ENCODE measurements at regions not wholly inside any gene's neighbourhood (a gene's known extent, or its start where the extent isn't known, plus 50 kb on each side); places are given as distances from the start of the nearest gene placed in this dataset.

- DNase-seq (ENCODE audit: low spot score) = no peak
These were observed 195.9 kb downstream of the KDR start for GRCh38 chr4:54929459-54929858.

DNA sequence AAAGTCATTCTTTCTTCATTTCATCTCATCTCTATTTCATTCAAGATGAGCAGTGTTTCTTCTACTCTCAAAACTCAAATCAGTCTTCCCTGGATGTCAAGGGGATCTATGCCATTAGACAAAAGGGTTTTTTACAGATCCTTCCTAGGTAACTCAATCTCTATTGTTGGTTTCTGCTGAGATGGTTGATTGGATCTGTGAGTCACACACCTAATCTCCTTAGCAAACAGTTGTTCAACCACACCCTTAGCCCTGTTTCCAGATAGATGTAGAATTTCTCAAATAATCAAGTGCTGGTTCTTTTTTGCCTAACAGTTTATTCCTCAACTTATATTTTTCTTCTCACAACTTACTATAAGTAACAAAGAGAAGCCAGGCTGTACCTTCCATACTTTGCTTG lies 200.5 kb downstream of the KDR start:
- DNase-seq (ENCODE audit: low spot score) = peak; percentile 6

DNA sequence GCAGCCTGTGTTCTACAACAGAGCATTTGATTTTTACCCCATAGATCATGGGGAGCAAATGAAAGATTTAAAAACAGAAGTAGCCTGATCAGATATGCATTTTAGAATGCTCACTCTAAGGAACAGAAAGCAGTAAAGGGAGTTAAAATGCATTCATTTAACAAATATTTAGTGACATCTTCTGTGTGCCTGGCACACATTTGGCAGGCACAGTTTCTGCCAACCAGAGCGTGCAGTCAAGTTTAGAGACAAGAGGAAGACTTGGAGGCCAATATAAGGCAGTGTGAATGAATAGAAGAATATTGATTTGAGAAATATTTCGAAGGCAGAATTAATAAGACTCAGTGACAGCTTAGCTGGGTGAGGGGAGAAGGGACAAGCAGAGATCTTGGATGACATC lies 210.1 kb downstream of the KDR start:
- DNase-seq (ENCODE audit: low spot score) = no peak

- no peak for DNase-seq (ENCODE audit: low spot score)
These were observed 210.6 kb downstream of the KDR start for GRCh38 chr4:54914781-54915180.

- no peak for DNase-seq (ENCODE audit: low spot score)
These were observed 211.5 kb downstream of the KDR start for GRCh38 chr4:54913751-54914526.

DNA sequence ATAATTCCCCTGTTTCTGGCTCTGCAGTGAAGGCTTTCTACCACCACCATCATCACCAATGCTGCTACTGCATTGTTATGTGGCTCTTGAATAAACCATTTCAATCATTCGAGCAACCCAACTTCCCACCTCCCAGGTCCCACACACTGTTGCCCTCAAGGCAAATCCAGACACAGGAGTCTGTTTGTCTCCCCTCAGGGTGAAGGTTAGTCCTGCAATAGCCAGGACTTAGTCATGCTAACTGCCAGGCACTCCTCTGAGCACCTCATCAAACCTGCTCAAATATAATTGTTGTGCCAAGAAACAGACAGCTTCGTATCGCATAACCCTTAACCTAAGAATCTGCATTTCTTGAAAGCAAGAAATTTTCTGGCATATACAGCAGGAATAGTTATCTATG lies 213.2 kb downstream of the KDR start:
- DNase-seq (ENCODE audit: low spot score) = no peak

DNA sequence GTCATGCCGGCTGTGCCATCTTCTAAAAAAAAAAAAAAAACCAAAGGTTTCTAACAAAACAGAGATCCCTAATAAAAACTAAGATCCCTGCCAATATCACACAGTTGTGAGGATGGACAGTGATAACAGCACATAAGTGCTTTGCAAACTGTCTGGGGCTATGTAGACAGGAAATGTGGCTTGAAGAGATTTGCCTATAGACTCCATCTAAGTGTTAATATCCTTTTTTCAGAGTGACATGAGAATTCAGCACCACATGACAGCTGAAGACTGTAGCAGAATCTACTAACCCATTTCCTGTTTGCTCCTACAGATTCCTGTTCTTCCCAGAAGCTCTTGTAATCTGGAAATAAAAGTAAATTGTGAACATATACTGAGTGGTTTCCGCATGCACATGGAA lies 215.4 kb downstream of the KDR start:
- DNase-seq (ENCODE audit: low spot score) = no peak

GRCh38 chr4:54908763-54909162 lies 216.6 kb downstream of the KDR start:
- DNase-seq (ENCODE audit: low spot score) = no peak

GRCh38 chr4:54904953-54905352 lies 220.4 kb downstream of the KDR start:
- no peak for DNase-seq (ENCODE audit: low spot score)

DNA sequence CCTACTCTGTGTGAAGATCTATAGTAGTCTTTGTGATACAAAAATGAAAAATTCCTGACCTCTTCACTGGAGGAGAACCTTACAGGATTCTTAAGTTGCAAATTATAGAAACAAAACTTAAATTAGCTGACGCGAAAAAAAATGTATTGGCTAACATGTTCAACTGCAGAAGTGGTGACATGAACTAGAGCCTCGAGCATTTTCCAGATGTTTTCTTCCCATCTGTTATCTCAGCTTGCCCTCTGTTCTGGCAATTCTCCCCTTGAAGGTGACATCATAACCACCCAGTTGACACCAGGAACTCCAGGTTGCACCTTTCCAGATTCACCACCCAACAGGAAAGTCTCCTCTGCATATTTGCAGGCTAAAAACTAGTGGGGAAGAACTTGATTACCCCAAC lies 222.4 kb downstream of the KDR start:
- no peak for DNase-seq (ENCODE audit: low spot score)

DNA sequence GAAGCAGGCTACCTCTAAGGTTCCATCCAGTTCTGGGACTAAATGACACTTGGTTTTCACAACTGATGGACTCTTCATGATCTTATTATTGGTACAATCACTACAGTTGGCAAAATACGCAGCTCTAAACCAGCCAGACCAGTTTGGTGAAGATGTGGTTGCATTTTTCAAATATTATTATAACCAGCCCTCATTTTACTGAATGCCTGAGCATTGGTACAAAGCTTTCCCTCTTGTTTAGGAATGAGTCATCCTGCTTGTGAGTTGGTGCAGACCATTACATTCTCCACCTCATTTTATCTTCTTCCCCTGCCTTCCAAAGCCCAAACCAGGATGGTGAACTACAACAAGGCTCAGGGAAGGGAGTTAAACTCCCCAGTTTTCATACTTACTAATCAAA lies 223.1 kb downstream of the KDR start:
- peak; percentile 59 for DNase-seq (ENCODE audit: low spot score)

- DNase-seq (ENCODE audit: low spot score) = no peak
These were observed 224.2 kb downstream of the KDR start for GRCh38 chr4:54901202-54901601.

- DNase-seq (ENCODE audit: low spot score) = no peak
These were observed 226.6 kb downstream of the KDR start for GRCh38 chr4:54898656-54899340.

DNA sequence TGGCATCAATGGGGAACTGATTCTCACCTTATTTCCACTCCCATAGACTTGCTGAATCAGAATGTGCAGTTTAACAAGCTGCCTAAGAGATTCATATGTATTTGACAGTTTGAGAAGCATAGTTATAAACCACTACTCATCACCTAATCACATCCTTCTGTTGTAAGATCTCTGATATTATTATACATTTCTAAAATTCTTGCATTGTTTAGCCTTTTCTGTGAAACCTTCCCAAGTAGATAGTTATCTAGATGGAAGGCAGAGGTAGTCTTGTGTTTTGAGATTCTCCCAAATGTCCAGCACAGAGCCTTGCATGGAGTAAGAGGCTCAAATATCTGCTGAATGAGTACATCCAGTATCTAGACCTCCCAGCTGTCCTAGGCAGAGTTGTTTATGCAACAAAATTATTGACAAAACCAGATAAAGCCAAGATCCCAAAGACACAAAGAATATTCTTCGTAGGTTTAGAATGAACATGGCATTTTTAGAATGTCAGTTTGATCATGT lies 227.3 kb downstream of the KDR start:
- DNase-seq (ENCODE audit: low spot score) = no peak

GRCh38 chr4:54897590-54897989 lies 227.8 kb downstream of the KDR start:
- no peak for DNase-seq (ENCODE audit: low spot score)

DNA sequence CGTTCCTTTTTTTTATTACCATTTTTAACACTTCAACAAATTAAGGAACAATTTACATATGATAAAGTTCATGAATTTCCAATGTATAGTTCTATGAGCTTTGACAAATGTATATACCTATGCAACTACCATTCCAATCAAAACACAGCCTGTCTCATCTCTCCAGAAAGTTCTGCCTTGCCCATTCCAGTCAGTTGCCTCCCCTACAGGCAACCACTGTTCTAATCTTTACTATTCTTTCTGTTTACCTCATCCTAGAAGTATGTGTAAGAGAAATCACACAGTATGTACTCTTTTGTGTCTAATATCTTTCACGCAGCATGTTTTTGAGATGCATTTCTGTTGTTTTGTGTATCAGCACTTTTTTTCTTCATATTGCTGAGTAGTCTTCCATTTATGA lies 224.9 kb downstream of the KIT start:
- no peak for DNase-seq (ENCODE audit: low spot score)

DNA sequence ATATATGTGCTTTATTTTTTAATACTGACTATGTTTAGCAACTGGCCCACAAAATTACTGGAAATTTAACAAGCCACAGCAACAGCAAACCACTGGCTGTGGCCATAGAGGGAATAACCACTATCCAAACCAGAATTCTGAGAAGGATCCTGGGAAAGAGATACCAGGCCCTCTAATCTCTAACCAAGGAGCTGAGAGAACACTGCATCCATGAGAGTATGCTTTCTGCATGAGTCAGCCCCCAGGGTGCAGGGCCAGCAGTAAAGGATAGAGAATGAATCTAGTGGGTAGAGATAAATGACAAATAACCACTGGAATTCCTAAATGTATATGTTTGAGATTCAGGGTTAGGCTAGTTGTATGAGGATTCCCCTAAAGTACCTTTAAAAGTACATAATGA lies 221.8 kb downstream of the KIT start:
- no peak for DNase-seq (ENCODE audit: low spot score)

DNA sequence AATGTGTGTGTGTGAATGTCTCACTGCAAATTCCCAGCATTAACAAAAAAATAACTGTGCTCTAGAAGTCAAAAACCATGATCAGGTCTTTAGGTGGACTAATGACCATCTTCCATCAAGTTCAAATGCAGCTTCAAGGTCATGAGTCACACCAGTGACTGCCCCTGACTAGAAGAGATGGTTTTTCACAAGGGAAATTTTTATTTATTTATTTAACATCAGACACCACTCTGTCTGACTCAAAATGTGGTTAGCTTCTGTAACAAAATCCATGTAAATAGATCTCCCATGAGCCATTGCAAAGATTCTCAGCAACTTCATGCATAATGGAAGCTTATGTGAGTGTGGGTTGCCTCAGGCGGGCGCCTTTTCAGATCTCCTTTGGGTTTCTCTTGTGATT lies 219.2 kb downstream of the KIT start:
- DNase-seq (ENCODE audit: low spot score) = no peak

DNA sequence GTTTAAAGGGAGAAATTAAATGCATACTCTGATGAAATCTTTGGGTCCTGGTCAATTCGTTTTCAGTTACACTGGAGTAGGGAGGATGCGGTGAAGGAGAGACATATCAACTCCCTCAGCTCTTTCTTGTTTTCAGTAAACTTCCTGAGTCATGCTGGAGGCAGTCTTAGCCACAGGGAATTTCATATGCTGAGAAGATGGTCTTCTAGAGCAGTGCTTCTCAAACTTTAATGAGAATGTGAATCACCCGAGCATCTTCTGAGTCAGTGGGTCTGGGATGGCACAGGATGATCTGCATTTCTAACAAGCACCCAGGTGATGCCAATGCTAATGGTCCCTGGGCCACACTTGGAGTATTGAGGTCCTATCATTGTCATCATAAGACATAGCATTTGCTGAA lies 214.5 kb downstream of the KIT start:
- DNase-seq (ENCODE audit: low spot score) = no peak

DNA sequence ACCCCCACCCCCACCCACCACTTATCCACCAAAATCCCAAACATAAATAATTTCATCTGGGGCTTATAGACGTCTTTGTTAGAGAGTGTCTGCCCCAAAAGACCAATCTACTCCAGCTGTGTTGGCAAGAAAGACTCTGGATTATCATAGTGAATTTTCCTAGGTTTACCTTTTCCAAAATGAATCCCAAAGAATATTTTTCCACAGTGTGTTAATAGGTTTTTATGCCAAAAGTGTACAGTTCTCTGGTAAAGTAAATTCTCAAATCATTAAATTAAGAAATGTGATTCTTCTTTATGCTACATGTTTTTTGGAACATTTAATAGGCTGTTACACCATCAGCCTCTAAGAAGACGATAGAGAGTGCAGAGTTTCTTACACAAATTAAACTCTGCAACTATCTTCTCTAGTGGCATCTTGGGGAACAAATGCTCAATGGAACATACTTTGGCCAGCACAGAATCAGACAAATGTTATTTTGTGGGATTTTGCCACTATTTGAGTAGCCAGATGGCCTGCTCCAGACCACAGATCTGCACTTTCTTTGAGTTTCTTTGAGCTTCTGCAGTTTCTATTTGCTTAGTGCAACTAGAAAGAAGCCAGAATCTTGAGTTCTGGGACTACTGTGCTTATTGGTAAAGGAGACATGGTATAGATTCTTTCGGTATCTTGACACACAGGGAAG lies 206.0 kb downstream of the KIT start:
- no peak for DNase-seq (ENCODE audit: low spot score)

DNA sequence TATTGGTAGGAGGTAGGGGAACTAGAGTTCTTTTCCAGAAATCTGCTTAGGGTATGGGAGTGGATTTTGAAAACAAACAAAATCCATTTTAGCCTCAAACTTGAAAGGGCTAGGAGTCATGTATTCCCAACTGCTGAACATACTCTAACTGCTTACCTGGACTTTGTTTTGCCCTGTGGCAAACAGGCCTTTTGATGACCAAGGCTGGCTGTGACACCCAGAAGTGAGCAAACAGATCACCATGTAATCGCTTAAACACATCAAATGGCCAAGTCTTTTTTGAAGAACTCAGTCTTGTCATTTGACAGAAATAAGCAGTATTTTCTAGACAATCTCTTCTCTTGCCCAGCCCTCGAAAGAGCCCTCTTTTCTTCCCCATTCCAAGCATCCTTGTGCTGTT lies 203.4 kb downstream of the KIT start:
- no peak for DNase-seq (ENCODE audit: low spot score)

DNA sequence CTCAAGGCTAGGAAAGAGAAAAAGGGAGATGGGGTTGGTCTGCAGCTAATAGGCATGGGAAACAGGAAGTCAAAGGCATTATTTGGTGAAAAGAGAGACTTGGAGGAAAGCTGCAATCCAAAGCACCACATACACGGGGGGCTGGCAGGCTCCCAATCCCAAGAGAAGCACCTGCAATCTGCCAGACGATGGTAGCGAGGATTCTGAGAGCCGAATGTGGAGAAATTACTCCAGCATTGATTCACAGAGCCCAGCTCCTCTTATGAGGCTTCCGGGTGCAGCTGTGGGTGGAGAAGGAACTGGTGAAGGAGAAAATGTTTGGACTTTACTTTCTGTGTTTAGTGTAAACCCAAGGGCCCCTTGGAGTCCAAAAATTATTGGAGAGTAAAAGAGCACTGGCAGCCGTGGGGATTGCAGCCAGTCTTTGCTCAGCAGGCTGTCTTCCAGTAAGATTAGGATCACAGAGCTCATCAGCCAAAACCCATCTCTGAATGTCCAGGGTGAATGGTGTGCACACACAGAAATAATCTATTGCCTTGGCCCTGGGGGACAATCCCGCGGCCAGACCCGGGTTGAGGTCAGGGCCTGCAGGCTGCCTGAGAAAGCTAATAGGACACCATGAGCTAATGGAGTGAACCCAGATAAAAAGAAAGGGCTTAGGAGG lies 197.6 kb downstream of the KIT start:
- DNase-seq (ENCODE audit: low spot score) = no peak
